ENCODE measurements at regions not wholly inside any gene's neighbourhood (a gene's known extent, or its start where the extent isn't known, plus 50 kb on each side); places are given as distances from the start of the nearest gene placed in this dataset.

DNA sequence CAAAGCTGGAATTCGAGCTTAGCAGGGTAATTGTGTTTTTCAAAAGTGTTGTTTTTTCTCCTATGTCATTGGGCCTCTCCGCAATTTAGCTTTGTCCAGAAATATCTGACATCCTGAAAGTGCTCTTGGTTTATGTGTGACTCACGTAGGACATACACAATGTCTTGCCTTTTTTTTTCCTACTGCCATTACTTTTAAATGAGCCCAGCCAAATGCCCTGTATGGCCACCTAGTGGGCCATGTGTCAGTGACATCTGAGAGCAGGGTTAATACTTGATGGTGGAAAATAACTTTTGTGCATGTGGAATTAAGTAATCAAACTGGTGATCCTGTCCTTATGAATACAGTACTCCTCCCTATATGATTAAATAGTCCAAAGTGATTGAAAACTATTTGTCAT, 1411.1 kb upstream of the TENM3 start:
- H3K79me2 ChIP-seq (ENCODE audit: insufficient read depth, low read length), result no peaks in the 10 kb centered on the region
- no CpG with 5 or more reads among the region's 3 CpGs for WGBS (ENCODE audit: insufficient coverage)
- peaks cover 4 to 6% of the 10 kb centered on the region in 2 donors for H3K4me1 ChIP-seq (ENCODE audit: control insufficient read depth in 1 of 2, insufficient read depth in 2 of 2, low read length in 2 of 2)
- no peaks in the 10 kb centered on the region for H4K20me1 ChIP-seq (ENCODE audit: insufficient read depth, low read length)
- DNase-seq, result no peak
- no peak for TF ChIP-seq CTCF (IDR thresholded peaks at IDR 0.05)
- Mint-ChIP-seq H3K27me3 (ENCODE audit: low read depth in 3 of 3) (no peaks in the 10 kb centered on the region), H3K4me3 (no peak overlapping the region), H3K27ac (no peak overlapping the region), H3K4me1 (peaks cover 7% of the 10 kb centered on the region), H3K36me3 (no peaks in the 10 kb centered on the region), H3K9me3 (no peaks in the 10 kb centered on the region)
- no peak overlapping the region for H2AFZ ChIP-seq (ENCODE audit: insufficient read depth, low read depth, low read length, poor library complexity, severe bottlenecking)
- H3K27me3 ChIP-seq (ENCODE audit: control insufficient read depth in 2 of 2, insufficient read depth in 2 of 2, low read length in 2 of 2), result no peaks in the 10 kb centered on the region
- no peak overlapping the region for H3K9ac ChIP-seq (ENCODE audit: insufficient read depth, low read length, poor library complexity, severe bottlenecking)
- no peak overlapping the region for H3K27ac ChIP-seq (ENCODE audit: low read depth in 1 of 2, low read length in 2 of 2)
- no peaks in the 10 kb centered on the region for H3K36me3 ChIP-seq (replicated peaks in 1 of 2; ENCODE audit: control insufficient read depth in 1 of 2, insufficient read depth in 2 of 2, low read length in 2 of 2)
- H3K9me3 ChIP-seq (replicated peaks in 1 of 2; ENCODE audit: control insufficient read depth in 1 of 2, insufficient read depth in 1 of 2, low read length in 2 of 2), result no peaks in the 10 kb centered on the region
- intact Hi-C loops (cut with micrococcal nuclease), result no loop called here
- H3K4me2 ChIP-seq (replicated peaks; ENCODE audit: extremely low read depth, low read length, poor library complexity, severe bottlenecking), result no peak overlapping the region
- no peak overlapping the region for H3K4me3 ChIP-seq (replicated peaks in 1 of 3; ENCODE audit: low read depth in 2 of 3, low read length in 3 of 3)

GRCh38 chr4:180840142-180840541, 1403.1 kb upstream of the TENM3 start:
- Histone ChIP-seq H3K4me2 (replicated peaks; ENCODE audit: extremely low read depth, low read length, poor library complexity, severe bottlenecking) (no peak overlapping the region), H3K79me2 (ENCODE audit: insufficient read depth, low read length) (no peaks in the 10 kb centered on the region), H3K27me3 (ENCODE audit: control insufficient read depth in 2 of 2, insufficient read depth in 2 of 2, low read length in 2 of 2) (no peaks in the 10 kb centered on the region), H4K20me1 (ENCODE audit: insufficient read depth, low read length) (no peaks in the 10 kb centered on the region), H3K9me3 (replicated peaks in 1 of 2; ENCODE audit: control insufficient read depth in 1 of 2, insufficient read depth in 1 of 2, low read length in 2 of 2) (no peaks in the 10 kb centered on the region), H3K27ac (ENCODE audit: low read depth in 1 of 2, low read length in 2 of 2) (no peak overlapping the region), H3K9ac (ENCODE audit: insufficient read depth, low read length, poor library complexity, severe bottlenecking) (no peak overlapping the region), H3K4me3 (replicated peaks in 1 of 3; ENCODE audit: low read depth in 2 of 3, low read length in 3 of 3) (no peak overlapping the region), H2AFZ (ENCODE audit: insufficient read depth, low read depth, low read length, poor library complexity, severe bottlenecking) (no peak overlapping the region), H3K36me3 (replicated peaks in 1 of 2; ENCODE audit: control insufficient read depth in 1 of 2, insufficient read depth in 2 of 2, low read length in 2 of 2) (no peaks in the 10 kb centered on the region), H3K4me1 (ENCODE audit: control insufficient read depth in 1 of 2, insufficient read depth in 2 of 2, low read length in 2 of 2) (no peaks in the 10 kb centered on the region)
- intact Hi-C loops (cut with micrococcal nuclease), result no loop called here
- no peaks in the 10 kb centered on the region for H3K9me3 Mint-ChIP-seq
- 68% methylated on average over 5 of the region's 7 CpGs for WGBS (ENCODE audit: insufficient coverage)
- no peaks in the 10 kb centered on the region for H3K27me3 Mint-ChIP-seq (ENCODE audit: low read depth in 3 of 3)
- H3K4me1 Mint-ChIP-seq, result no peaks in the 10 kb centered on the region
- DNase-seq, result no peak
- no peaks in the 10 kb centered on the region for H3K36me3 Mint-ChIP-seq
- H3K4me3 Mint-ChIP-seq, result no peak overlapping the region
- no peak for TF ChIP-seq CTCF (IDR thresholded peaks at IDR 0.05)
- no peak overlapping the region for H3K27ac Mint-ChIP-seq

Data from CD14-positive monocyte (primary cell).